ENCODE measurements at regions not wholly inside any gene's neighbourhood (a gene's known extent, or its start where the extent isn't known, plus 50 kb on each side); places are given as distances from the start of the nearest gene placed in this dataset.
"Not testable (repeated sequence)": the region's sequence is repeated elsewhere in the genome, so short reads cannot be mapped to it uniquely, and the experiment has no call there.

- peak; percentile 82 for DNase-seq (ENCODE audit: low spot score)
Observed at GRCh38 chr6:27617700-27618689, 145.1 kb upstream of the ZNF184 start.

- peak; percentile 68 for DNase-seq (ENCODE audit: low spot score)
Observed at GRCh38 chr6:27617046-27617687, 144.3 kb upstream of the ZNF184 start.

- DNase-seq (ENCODE audit: low spot score): no peak
Observed at GRCh38 chr6:27616328-27617045, 143.6 kb upstream of the ZNF184 start.

- no peak for DNase-seq (ENCODE audit: low spot score)
Observed at GRCh38 chr6:27611451-27611850, 138.5 kb upstream of the ZNF184 start.

GRCh38 chr6:27608916-27609883 is 136.3 kb upstream of the ZNF184 start:
- DNase-seq (ENCODE audit: low spot score): peak; percentile 90

GRCh38 chr6:27605401-27606342 is 132.8 kb upstream of the ZNF184 start:
- peak; percentile 92 for DNase-seq (ENCODE audit: low spot score)

GRCh38 chr6:27604986-27605385 is 132.1 kb upstream of the ZNF184 start:
- peak; percentile 69 for DNase-seq (ENCODE audit: low spot score)

- no peak for DNase-seq (ENCODE audit: low spot score)
Observed at GRCh38 chr6:27601668-27602254, 128.9 kb upstream of the ZNF184 start.

- DNase-seq (ENCODE audit: low spot score): no peak
Observed at GRCh38 chr6:27599859-27600532, 127.1 kb upstream of the ZNF184 start.

GRCh38 chr6:27597031-27597567 is 124.2 kb upstream of the ZNF184 start:
- not testable (repeated sequence) for DNase-seq (ENCODE audit: low spot score)

GRCh38 chr6:27593861-27594260 is 121.0 kb upstream of the ZNF184 start:
- DNase-seq (ENCODE audit: low spot score): no peak

- no peak for DNase-seq (ENCODE audit: low spot score)
Observed at GRCh38 chr6:27593200-27593818, 120.4 kb upstream of the ZNF184 start.

- DNase-seq (ENCODE audit: low spot score): peak; percentile 92
Observed at GRCh38 chr6:27592481-27593199, 119.7 kb upstream of the ZNF184 start.

GRCh38 chr6:27591699-27592480 is 119.0 kb upstream of the ZNF184 start:
- peak; percentile 74 for DNase-seq (ENCODE audit: low spot score)

- DNase-seq (ENCODE audit: low spot score): not testable (repeated sequence)
Observed at GRCh38 chr6:27585316-27585715, 112.4 kb upstream of the ZNF184 start.

GRCh38 chr6:27584326-27584725 is 111.4 kb upstream of the ZNF184 start:
- no peak for DNase-seq (ENCODE audit: low spot score)

All from RKO (cell line).